NCI-H2029 (cell line): ENCODE measurements at regions not wholly inside any gene's neighbourhood (a gene's known extent, or its start where the extent isn't known, plus 50 kb on each side); places are given as distances from the start of the nearest gene placed in this dataset.

Source experiments
- DNase-seq: peaks from one replicate; lab custom pipeline; 2025; lab: John Stamatoyannopoulos, UW

DNA sequence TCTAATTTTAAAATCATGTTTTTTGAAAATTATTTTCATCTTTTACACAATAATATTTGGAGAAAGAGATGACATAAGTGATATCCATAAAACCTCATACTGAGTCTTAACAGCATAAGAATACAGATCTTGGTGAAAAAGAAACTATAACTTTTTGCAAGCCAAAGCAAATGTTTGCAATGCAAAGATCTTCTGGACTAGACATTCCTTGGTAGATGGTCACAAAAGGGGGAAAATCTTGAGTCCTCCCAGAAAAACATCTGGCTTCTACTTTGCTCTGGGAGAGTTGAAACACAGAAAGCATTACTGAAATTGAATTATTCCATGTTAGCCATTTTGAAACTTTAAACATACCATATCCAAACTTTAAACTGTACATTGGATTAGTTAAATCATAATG, 308.2 kb downstream of the ANXA1 start:
- no peak for DNase-seq

DNA sequence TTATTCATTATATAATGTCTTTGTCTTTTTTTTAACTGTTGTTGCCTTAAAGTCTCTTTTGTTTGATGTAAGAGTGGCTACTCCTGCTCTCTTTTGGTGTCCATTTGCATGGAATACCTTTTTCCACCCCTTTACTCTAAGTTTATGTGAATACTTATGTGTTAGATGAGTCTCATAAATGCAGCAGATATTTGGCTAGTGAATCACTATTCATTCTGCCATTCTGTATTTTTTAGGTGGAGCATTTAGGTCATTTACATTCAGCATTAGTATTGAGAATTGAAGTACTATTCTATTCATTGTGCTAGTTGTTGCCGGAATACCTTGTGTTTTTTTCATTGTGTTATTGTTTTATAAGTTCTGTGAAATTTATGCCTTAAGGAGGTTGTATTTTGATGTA, 317.1 kb downstream of the ANXA1 start:
- no peak for DNase-seq

DNA sequence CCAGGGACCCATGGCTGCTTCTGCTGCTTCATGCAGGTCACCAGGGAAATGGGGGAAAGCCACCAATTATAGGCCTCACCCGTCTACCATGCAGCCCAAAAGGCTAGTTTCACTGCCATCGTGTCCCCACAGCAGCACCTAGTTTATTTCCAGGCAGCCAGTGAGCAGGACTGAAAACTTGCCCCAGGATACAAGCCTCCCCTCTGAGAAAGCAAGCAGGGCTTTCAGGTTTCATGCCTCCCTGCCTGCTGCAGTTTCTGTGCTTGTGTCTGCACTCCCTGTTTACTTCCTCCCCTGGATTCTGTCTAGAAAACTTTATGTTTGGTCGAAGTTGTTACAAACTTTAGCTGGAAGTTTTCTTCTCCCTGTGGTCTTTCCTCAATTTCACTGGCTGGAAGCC, 319.1 kb downstream of the ANXA1 start:
- DNase-seq, result no peak

GRCh38 chr9:73474002-73474600, 322.4 kb downstream of the ANXA1 start:
- DNase-seq, result no peak

DNA sequence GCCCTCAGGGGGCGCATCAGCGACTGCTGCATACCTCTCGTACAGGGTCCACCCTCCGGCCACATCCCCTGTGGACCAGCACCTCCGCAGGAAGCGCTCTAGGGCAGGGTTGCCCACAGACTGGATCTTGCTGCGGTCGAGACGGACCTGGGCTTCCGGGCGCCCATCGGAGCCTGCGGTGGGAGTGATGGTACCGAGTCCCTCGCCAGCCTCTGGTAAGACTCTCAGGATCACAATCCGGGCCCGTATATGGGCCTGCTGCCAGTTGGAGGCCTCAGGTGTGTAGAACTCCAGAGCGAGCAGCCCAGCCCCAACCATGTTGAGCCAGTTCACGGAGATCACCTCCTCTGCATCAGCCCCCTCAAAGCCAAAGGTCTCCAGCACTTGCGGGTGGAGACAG, 323.0 kb downstream of the ANXA1 start:
- DNase-seq, result no peak

DNA sequence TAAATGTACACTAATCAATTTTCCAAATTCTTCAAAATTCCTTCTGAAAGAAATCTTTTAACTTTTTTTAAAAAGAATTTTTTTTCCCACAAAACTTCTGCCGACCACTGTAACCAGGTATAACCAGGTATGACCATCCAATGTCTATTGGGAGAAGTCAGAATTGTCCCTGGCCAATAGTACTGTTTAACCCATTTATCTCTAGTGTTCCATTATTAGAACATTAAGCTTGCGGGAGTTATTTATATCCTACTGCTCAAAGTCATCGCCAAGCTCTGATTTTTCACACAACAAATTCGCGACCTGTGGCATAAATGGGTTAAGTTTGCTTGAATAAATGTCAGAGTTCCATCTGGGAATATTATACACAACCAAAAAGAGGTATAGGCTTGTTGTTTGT, 343.2 kb downstream of the ANXA1 start:
- DNase-seq, result no peak

DNA sequence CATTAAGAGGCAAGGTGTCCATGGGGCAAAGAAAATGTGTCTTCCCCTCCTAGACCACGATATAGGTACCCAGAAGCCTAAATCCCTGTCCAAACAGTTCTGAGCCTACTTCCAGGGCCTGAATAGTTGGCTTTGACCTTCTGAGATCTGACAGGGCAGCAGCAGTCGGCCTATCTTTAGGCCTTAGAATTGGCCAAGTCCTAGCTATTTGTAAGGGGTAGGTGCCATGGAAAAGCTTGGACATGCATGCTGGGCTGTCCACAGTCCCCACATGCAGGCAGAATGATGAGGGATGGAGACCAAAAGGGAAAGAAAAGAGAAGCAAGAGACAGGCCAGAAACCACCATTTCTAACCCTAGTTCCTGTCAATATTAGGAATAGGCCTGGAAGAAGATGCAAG, 346.1 kb downstream of the ANXA1 start:
- DNase-seq, result no peak

DNA sequence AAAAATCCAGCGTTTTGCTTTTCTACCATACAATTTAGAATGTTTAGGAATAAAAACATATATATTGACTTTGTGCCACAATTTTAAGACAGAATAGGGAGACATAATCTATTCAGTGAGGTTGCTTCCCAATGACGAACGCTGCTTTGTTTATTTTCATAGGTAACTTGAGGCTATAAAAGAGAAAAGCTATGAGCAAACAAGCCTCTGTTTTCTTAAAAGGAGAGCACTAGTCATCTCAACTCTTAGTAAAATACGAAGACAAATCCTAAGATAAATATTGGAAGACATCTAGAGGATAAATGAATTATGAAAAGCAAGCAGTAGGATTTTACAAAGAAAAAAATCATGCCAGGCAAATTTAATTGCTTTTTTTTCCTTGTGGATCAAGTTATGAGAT, 363.6 kb downstream of the ANXA1 start:
- DNase-seq, result no peak

GRCh38 chr9:73523391-73523790, 371.7 kb downstream of the ANXA1 start:
- no peak for DNase-seq

GRCh38 chr9:73525350-73525749, 373.7 kb downstream of the ANXA1 start:
- no peak for DNase-seq

GRCh38 chr9:73527521-73527920, 375.9 kb downstream of the ANXA1 start:
- DNase-seq, result no peak

GRCh38 chr9:73528926-73529325, 377.3 kb downstream of the ANXA1 start:
- DNase-seq, result no peak

DNA sequence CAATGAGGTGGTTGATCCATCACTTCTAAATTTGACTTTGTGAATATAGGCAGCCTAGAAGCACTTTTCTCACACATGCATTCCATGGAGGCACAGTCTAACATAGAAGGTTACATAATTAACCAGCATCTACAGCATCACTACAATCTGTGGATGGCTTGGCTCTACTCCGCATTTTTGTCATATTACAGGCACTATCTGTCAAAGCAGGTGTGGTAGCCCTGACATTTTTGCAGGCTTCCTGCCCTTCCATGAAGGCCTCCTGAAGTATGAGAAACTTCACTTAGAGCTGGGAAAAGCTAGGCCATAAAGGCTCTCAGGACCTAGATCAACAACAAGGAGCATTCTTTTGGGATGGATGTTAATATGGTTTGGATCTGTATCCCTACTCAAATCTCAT, 378.0 kb downstream of the ANXA1 start:
- no peak for DNase-seq

- no peak for DNase-seq
These were observed 379.4 kb downstream of the ANXA1 start for GRCh38 chr9:73531051-73531532.

DNA sequence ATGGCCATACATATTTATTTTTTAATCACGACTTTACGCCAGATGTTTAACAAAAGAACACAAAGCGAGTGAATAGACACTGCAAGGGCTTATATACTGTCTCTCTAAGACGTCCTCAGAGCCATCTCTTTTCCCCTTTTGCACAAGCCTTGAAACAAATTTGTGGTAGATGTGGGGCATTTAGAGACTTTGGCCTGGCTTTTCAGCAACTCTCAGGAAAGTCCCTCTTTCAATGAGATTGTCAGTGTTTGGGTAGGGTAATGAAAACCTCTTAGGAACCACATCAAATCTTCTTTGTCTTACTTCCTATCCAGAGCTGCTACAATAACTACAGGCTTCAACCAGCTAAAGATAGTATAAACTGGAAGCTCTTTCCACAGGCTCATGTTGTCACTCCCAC, 380.0 kb downstream of the ANXA1 start:
- DNase-seq, result no peak

DNA sequence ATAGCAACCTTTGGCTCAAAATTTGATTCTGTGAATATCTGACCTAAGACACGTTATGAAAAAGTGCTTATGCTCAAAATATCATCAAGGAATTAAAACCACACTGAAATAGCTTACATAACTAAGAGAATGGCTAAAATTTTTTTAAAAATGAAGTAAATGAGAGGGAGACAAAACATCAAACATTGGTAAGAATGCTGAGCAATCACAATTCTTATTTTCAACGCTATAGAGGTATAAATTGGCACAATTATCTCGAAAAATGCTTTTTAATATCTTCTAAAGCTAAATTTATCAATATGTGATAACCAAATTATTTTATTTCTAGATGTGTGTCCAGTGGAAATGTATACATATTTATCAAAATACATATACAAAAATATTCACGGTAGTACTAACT, 381.3 kb downstream of the ANXA1 start:
- DNase-seq, result no peak

- DNase-seq, result no peak
These were observed 384.7 kb downstream of the ANXA1 start for GRCh38 chr9:73536403-73536802.

GRCh38 chr9:73537561-73537960, 385.9 kb downstream of the ANXA1 start:
- DNase-seq, result no peak

- DNase-seq, result no peak
These were observed 388.3 kb downstream of the ANXA1 start for GRCh38 chr9:73539881-73540390.

GRCh38 chr9:73541923-73542322, 390.3 kb downstream of the ANXA1 start:
- no peak for DNase-seq

DNA sequence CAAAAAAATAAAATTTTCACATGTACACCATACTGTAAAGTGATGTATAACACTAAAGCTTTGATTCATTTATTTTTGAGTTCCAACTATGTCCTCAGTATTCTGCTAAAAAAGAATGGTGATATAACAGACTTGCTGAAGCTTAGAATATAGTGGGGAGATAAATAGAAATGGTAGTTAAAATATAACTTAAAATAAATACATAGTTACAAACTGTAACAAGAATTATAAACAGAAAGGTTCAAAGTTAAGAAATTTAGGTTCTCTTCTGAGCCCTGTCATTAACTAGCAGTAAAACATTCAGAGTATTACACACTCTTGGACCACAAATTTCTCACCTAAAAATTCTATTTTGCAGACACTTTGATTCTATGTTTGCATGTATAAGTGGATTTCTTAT, 392.1 kb downstream of the ANXA1 start:
- DNase-seq, result no peak

GRCh38 chr9:73548201-73548600, 396.5 kb downstream of the ANXA1 start:
- peak; percentile 49 for DNase-seq

GRCh38 chr9:73549991-73550390, 398.3 kb downstream of the ANXA1 start:
- no peak for DNase-seq

- DNase-seq, result no peak
These were observed 401.6 kb downstream of the ANXA1 start for GRCh38 chr9:73553295-73553694.
